ENCODE measurements at regions not wholly inside any gene's neighbourhood (a gene's known extent, or its start where the extent isn't known, plus 50 kb on each side); places are given as distances from the start of the nearest gene placed in this dataset.

DNA sequence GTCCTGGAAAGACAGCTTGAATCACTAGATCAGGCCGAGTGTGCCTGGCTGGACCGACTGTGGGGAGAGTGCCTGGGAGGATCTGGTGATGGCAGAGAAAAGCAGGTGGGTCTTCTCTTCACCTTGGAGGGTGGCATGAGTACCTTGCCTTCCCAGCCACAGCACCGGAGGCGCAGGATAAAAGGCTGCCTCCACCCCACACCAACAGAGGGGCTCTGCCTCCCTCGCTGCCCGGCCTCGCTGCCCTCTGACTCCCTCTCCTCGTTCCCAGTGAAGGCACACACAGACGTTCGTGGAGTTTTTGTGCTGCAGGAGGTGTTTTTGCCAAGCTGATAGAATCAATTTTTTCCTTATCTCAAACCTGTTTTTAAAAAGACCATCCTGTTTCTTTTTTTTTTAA is 71.4 kb upstream of the HAAO start:
- Mint-ChIP-seq H3K27ac (ENCODE audit: unreplicated experiment) (no peak overlapping the region), H3K36me3 (ENCODE audit: insufficient read depth, unreplicated experiment) (peaks cover under 1% of the 10 kb centered on the region), H3K27me3 (ENCODE audit: unreplicated experiment) (no peaks in the 10 kb centered on the region), H3K4me3 (ENCODE audit: low read depth, unreplicated experiment) (no peak overlapping the region), H3K9me3 (ENCODE audit: low read depth, unreplicated experiment) (peaks cover 2% of the 10 kb centered on the region), H3K4me1 (ENCODE audit: low read depth, unreplicated experiment) (no peaks in the 10 kb centered on the region)
- no peak for DNase-seq
- no TSS peak for BruUV-seq (replicated peaks)
- CTCF ChIA-PET: no interaction called here
- TF ChIP-seq, protein P1, sequence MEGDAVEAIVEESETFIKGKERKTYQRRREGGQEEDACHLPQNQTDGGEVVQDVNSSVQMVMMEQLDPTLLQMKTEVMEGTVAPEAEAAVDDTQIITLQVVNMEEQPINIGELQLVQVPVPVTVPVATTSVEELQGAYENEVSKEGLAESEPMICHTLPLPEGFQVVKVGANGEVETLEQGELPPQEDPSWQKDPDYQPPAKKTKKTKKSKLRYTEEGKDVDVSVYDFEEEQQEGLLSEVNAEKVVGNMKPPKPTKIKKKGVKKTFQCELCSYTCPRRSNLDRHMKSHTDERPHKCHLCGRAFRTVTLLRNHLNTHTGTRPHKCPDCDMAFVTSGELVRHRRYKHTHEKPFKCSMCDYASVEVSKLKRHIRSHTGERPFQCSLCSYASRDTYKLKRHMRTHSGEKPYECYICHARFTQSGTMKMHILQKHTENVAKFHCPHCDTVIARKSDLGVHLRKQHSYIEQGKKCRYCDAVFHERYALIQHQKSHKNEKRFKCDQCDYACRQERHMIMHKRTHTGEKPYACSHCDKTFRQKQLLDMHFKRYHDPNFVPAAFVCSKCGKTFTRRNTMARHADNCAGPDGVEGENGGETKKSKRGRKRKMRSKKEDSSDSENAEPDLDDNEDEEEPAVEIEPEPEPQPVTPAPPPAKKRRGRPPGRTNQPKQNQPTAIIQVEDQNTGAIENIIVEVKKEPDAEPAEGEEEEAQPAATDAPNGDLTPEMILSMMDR (IDR thresholded peaks at IDR 0.05; ENCODE audit: unreplicated experiment): no peak
- intact Hi-C loops (cut with micrococcal nuclease; ENCODE audit: unreplicated experiment): no loop called here

DNA sequence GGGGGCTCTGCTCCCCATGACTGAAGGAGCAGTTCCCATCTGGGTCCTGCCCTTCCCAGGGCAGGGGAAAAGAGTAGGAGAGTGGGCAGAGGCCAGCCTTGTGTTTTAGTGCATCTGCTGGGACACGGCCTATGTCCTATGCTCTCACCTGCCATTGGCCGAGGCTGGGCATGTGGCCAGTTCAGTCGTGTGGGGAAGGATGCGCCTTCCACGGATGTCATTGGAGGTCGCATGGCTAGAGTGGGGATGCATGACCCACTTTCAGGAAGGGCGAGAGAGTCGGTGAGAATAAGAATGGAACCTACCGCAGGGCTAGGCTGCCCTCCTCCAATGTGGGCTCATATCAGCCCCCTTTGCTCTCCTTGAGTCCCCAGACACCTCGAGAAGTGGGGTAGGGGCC is 70.9 kb upstream of the HAAO start:
- CTCF ChIA-PET: no interaction called here
- BruUV-seq (replicated peaks): no TSS peak
- no peaks in the 10 kb centered on the region for H3K9me3 Mint-ChIP-seq (ENCODE audit: low read depth, unreplicated experiment)
- peaks cover 5% of the 10 kb centered on the region for H3K36me3 Mint-ChIP-seq (ENCODE audit: insufficient read depth, unreplicated experiment)
- peaks cover 3% of the 10 kb centered on the region for H3K4me1 Mint-ChIP-seq (ENCODE audit: low read depth, unreplicated experiment)
- no peak overlapping the region for H3K27ac Mint-ChIP-seq (ENCODE audit: unreplicated experiment)
- DNase-seq: no peak
- H3K4me3 Mint-ChIP-seq (ENCODE audit: low read depth, unreplicated experiment): no peak overlapping the region
- TF ChIP-seq, protein P1 (IDR thresholded peaks at IDR 0.05; ENCODE audit: unreplicated experiment): no peak
- intact Hi-C loops (cut with micrococcal nuclease; ENCODE audit: unreplicated experiment): no loop called here
- H3K27me3 Mint-ChIP-seq (ENCODE audit: unreplicated experiment): no peaks in the 10 kb centered on the region

DNA sequence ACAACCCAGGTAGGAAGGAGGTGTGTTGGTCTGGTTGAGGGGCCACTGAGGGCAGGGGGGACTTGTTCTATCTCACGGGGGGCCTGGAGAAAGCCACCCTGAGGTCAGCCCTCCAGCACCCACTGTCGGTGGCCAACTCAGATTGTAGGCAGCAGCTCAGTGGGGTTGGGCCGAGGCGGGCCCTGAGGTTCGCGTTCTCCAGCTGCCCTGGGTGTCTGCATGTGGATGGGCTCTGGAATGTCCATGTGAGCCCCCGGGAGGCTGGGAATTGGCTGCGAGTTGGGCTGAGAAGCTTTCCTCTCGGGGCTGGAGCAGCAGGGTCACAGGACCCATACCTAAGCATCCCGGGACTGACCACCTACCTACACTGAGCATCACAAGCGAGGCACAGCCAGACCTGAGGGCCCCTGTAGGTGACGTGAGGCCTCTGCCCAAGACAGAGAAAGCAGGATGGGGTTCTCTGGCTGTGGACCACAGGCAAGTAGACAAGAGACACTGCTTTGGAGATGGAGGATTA is 70.3 kb upstream of the HAAO start:
- BruUV-seq (replicated peaks): no TSS peak
- Mint-ChIP-seq H3K4me1 (ENCODE audit: low read depth, unreplicated experiment) (peaks cover 8% of the 10 kb centered on the region), H3K27ac (ENCODE audit: unreplicated experiment) (no peak overlapping the region), H3K9me3 (ENCODE audit: low read depth, unreplicated experiment) (no peaks in the 10 kb centered on the region), H3K36me3 (ENCODE audit: insufficient read depth, unreplicated experiment) (peaks cover 7% of the 10 kb centered on the region), H3K27me3 (ENCODE audit: unreplicated experiment) (no peaks in the 10 kb centered on the region), H3K4me3 (ENCODE audit: low read depth, unreplicated experiment) (no peak overlapping the region)
- CTCF ChIA-PET: interaction anchor here (0.7 kb wide), 1 partner anchor 143 kb away, joined by 4 read pairs; no protein-coding TSS in a partner anchor
- TF ChIP-seq, protein P1 (IDR thresholded peaks at IDR 0.05; ENCODE audit: unreplicated experiment): no peak
- DNase-seq: no peak
- intact Hi-C loops (cut with micrococcal nuclease; ENCODE audit: unreplicated experiment): no loop called here

DNA sequence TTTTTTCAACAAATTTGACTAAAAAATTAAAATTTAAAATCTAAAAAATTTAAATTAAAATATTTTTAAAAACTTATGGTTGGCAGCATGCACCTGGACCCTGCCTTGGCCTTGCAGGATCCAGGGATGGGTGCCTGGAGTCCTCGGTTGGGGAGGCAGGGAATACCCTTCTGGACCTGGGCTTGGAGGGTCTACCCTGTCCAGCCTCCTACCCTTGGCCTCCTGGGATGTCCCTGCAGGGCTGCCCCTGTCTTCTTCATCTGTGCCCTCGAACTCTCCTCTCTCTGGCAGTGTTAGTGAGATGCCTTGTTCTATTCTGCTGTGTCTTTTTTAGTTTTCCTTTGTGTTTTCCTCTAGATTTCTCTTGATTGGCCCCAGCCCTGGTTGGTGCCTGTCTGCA is 68.9 kb upstream of the HAAO start:
- Mint-ChIP-seq H3K27me3 (ENCODE audit: unreplicated experiment) (no peaks in the 10 kb centered on the region), H3K4me3 (ENCODE audit: low read depth, unreplicated experiment) (no peak overlapping the region), H3K9me3 (ENCODE audit: low read depth, unreplicated experiment) (no peaks in the 10 kb centered on the region), H3K4me1 (ENCODE audit: low read depth, unreplicated experiment) (peaks cover 8% of the 10 kb centered on the region), H3K36me3 (ENCODE audit: insufficient read depth, unreplicated experiment) (peaks cover 7% of the 10 kb centered on the region), H3K27ac (ENCODE audit: unreplicated experiment) (no peak overlapping the region)
- no TSS peak for BruUV-seq (replicated peaks)
- DNase-seq: no peak
- intact Hi-C loops (cut with micrococcal nuclease; ENCODE audit: unreplicated experiment): no loop called here
- TF ChIP-seq, protein P1 (IDR thresholded peaks at IDR 0.05; ENCODE audit: unreplicated experiment): no peak
- CTCF ChIA-PET: interaction anchor here (0.7 kb wide), 1 partner anchor 732 kb away, joined by 12 read pairs; no protein-coding TSS in a partner anchor

Measured in Calu3 (cell line).